HG03460 (cell line): ENCODE measurements at regions not wholly inside any gene's neighbourhood (a gene's known extent, or its start where the extent isn't known, plus 50 kb on each side); places are given as distances from the start of the nearest gene placed in this dataset.
"Not testable (repeated sequence)": the region's sequence is repeated elsewhere in the genome, so short reads cannot be mapped to it uniquely, and the experiment has no call there.

ENCODE experiments used
- ATAC-seq: cut with Tn5 transposase; IDR thresholded peaks from one replicate; pipeline ENCODE4 v1.9.1; 2021; ENCODE audit not compliant: unreplicated experiment

DNA sequence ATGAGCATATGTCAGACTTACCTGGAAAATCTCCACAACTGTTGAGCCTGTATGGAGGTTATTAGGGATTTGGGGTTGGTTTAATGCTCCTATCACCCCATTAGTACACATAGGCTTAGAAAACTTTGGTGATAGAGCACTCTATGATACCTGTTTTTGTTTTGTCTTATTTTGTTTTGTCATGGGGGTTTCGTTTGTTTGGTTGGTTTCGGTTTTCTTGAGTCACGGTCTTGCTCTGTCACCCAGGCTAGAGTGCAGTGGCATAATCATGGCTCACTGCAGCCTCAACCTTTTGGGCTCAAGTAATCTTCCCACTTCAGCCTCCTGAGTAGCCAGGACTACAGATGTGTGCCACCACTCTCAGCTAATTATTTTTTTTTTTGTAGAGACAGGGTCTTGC, 70.0 kb downstream of the MZT1 start:
- no peak for ATAC-seq

GRCh38 chr13:72656357-72656756, 71.1 kb downstream of the MZT1 start:
- no peak for ATAC-seq

DNA sequence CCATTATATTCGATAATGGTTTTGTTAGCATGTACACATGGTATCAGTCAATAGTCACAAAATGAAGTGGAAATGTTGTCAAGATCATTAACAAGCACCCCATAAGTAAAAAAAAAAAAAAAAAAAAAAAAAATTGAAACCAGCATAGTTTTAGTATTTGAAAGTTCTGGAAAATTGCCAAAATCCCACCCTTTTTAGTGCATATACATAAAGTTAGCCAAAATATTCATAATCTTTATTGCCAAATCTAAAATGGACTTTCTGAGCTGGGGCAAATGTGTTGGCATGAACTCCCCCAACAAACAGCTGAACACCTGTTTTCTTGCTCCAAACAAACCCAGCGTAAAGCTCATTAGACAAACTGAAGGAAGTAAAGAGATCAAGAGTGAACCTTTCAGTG, 73.9 kb downstream of the MZT1 start:
- no peak for ATAC-seq

GRCh38 chr13:72652681-72653080, 74.7 kb downstream of the MZT1 start:
- ATAC-seq: no peak

DNA sequence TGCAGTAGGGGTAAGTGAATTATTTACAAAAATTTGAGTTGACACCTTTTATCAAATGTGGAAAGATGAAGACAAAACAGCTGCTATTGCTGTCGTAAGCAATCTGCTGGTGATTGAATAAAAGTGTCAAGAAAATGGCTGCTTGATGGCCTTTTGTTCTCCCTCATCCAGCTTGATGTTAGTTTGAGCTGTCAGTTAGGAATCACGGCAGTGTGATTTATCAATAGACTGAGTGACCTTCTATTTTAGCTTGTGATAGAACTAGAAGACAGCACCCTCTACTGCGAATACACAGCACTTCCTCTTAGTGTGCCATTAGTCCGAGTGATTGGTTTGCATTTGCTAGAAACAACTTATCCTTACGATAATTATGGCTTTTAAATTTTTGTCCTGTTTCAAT, 76.3 kb downstream of the MZT1 start:
- ATAC-seq: no peak

- no peak for ATAC-seq
Measured at GRCh38 chr13:72650051-72650700, 77.3 kb downstream of the MZT1 start.

DNA sequence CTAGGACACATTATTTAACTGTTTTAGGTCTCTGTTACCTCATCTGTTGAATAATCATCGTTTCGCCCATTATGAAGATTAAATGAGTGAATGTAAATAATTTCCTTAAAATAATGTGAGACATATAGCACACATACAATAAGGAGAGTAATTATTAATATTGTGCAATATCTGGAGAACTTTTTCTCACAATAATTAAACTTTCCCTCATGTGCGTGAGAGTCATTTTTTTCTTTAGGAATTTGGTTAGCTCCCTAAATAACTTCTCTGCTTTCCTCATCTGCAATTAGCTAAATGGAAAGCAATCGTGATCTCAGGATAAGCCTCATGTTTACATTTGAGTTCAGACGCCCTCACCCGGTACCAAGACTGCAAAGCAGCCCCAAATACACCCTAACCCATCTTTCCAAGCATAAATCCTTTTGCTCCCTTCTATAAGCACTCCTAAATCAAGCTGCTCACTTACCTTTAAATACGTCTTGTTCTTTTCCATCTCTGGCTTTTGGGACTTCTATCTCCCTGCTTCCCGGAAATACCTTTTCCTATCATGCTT, 78.8 kb downstream of the MZT1 start:
- no peak for ATAC-seq

GRCh38 chr13:72647422-72647821, 80.0 kb downstream of the MZT1 start:
- ATAC-seq: no peak

GRCh38 chr13:72645521-72645920, 81.9 kb downstream of the MZT1 start:
- no peak for ATAC-seq

GRCh38 chr13:72643311-72643989, 84.0 kb downstream of the MZT1 start:
- no peak for ATAC-seq

DNA sequence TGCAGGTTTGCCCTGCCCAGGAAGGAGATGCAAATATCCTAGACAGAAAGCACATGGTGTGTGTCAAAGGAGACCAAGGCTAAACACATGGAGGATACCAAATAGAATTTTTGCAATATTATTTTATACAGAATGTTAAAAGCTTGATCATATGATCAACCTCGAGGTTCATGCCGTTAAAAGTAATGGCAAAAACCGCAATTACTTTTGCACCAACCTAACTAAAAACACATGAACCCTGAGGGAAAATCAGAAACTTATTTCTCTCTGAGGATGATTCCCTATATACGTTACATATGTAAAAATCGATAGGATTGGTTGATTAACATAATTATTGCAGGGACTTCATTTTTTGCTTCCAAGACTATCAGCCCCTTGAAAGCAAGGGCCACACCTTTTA, 88.1 kb downstream of the MZT1 start:
- ATAC-seq: no peak

GRCh38 chr13:72638059-72638815, 89.2 kb downstream of the MZT1 start:
- no peak for ATAC-seq

DNA sequence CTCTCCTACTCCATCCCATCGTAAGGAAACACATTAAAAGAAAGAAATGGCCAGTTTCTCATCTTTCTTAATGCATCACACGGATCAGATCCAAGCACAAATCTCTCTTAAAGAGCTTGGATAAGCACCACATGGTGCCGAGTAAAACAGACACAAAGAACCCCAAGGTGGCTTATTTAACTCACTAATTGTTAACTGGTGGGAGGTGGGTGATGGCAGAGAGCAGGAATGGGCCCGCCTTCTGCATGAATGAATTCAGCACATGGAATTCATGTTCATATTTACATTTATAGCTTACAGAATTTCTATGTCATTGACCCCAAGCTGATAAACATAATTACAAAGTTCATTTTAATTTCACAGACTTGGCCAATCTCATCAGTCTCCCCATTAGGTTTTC, 89.9 kb downstream of the MZT1 start:
- ATAC-seq: no peak

GRCh38 chr13:72634859-72635258, 92.6 kb downstream of the MZT1 start:
- ATAC-seq: no peak

DNA sequence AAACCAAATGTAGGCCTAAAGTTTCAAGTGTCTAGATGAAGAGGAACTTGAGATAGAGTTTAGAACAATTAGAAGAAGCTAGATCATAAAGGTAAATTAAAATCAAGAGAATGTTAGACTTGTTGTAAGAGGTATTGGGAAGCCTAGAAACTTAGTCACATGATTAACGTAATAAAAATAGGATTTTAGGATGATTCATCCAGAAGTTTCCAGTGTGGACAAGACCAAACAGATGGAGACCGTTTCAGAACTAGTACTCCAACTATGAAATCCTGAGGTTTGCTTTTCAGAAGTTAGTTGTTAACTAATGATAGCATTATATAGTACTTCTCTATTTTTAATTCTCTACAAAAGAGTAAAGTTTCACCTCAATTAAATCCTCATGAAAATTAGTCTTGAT, 104.9 kb downstream of the MZT1 start:
- no peak for ATAC-seq

GRCh38 chr13:72620874-72621273, 106.6 kb downstream of the MZT1 start:
- ATAC-seq: no peak

DNA sequence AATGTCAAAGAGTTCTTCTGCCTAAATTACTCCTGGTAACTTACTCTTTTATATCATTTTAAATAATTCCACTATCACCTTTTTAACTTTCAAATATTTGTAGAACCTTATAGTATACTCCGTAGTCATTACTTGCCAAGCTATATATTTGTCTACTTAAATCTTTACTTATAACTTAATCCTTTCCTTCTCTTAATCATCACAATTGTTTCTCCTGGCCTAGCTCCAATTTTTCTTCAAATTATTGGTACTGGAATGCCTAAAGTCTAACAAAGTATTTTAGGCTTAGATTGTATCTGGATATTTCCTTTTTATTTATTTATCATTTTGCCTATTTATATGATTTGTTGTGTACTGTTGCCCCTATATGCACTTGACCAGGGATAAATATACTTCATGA, 109.5 kb downstream of the MZT1 start:
- no peak for ATAC-seq

DNA sequence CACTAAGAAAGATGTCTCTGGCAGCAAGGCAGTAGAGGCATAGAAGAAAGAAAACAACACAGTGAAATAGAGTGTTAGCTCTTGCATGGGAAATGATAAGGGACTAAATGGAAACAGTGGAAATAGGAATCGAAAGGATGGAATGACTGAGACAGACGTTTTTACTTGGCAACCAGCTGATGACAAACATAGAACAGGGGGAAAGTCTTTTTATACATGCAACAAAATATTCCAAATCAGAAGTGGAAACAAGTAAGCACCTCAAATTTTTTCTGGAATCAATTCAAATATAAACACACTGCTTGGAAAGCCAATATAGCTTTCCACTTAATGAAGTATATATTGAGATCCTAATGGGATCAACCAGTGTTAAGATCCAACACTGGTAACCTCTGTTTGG, 110.2 kb downstream of the MZT1 start:
- no peak for ATAC-seq

- ATAC-seq: not testable (repeated sequence)
Measured at GRCh38 chr13:72610251-72610891, 117.1 kb downstream of the MZT1 start.

- ATAC-seq: no peak
Measured at GRCh38 chr13:72599178-72599743, 128.2 kb downstream of the MZT1 start.

DNA sequence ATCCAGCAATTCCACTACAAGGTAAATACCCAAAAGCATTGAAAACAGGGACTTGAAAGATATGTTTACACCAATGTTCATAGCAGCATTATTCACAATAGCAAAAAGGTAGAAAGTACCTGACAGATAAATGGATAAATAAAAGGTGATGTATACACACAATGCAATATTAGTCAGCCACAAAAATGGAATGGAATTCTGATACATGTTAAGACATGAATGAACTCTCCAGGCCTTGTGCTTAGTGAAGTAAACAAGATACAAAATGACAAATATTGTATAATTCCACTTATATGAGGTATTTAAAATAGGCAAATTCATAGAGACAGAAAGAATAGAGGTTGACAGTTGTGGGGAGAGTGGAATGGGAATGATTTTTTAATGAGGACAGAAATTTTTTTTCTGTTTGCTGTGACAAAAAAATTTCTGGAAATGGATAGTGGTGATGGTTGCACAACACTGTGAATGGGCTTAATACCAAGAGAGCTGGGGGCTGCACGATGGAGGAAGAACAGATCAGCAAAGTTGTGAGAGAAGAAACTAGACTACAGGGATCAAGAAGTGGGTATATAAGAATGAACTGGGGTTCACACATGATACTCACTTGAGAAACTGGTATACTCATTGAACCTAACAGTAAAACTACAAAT, 137.2 kb downstream of the MZT1 start:
- no peak for ATAC-seq
